ENCODE measurements at regions not wholly inside any gene's neighbourhood (a gene's known extent, or its start where the extent isn't known, plus 50 kb on each side); places are given as distances from the start of the nearest gene placed in this dataset.
"Not testable (repeated sequence)": the region's sequence is repeated elsewhere in the genome, so short reads cannot be mapped to it uniquely, and the experiment has no call there.

- Histone ChIP-seq H3K9ac (ENCODE audit: insufficient read length) (no peak overlapping the region), H3K36me3 (ENCODE audit: insufficient read depth, low read length) (no peaks in the 10 kb centered on the region), H3K4me3 (no peak overlapping the region), H3K27ac (no peak overlapping the region), H3K9me3 (ENCODE audit: low read depth, low read length) (no peaks in the 10 kb centered on the region)
- DNase-seq (ENCODE audit: low read depth, low spot score), result no peak
- no peak for TF ChIP-seq POLR2AphosphoS5 (IDR thresholded peaks at IDR 0.05; ENCODE audit: borderline replicate concordance, low read depth, low read length)
- no peak for TF ChIP-seq FOXP2 (optimal IDR thresholded peaks at IDR 0.05; ENCODE audit: control extremely low read depth, extremely low read length, insufficient read depth)
- TF ChIP-seq EZH2 (IDR thresholded peaks at IDR 0.05), result no peak
These were observed 58.8 kb upstream of the MAGI2 start for GRCh38 chr7:79512261-79512660.

GRCh38 chr7:79511056-79511455, 57.6 kb upstream of the MAGI2 start:
- H3K27ac ChIP-seq; H3K36me3 ChIP-seq (ENCODE audit: insufficient read depth, low read length); H3K4me3 ChIP-seq; H3K9ac ChIP-seq (ENCODE audit: insufficient read length); DNase-seq (ENCODE audit: low read depth, low spot score); H3K9me3 ChIP-seq (ENCODE audit: low read depth, low read length): not testable (repeated sequence)

GRCh38 chr7:79507131-79507530, 53.7 kb upstream of the MAGI2 start:
- no peak overlapping the region for H3K9ac ChIP-seq (ENCODE audit: insufficient read length)
- DNase-seq (ENCODE audit: low read depth, low spot score), result no peak
- no peak for TF ChIP-seq POLR2AphosphoS5 (IDR thresholded peaks at IDR 0.05; ENCODE audit: borderline replicate concordance, low read depth, low read length)
- no peak for TF ChIP-seq EZH2 (IDR thresholded peaks at IDR 0.05)
- TF ChIP-seq FOXP2 (optimal IDR thresholded peaks at IDR 0.05; ENCODE audit: control extremely low read depth, extremely low read length, insufficient read depth), result no peak
- H3K9me3 ChIP-seq (ENCODE audit: low read depth, low read length), result no peaks in the 10 kb centered on the region
- no peaks in the 10 kb centered on the region for H3K36me3 ChIP-seq (ENCODE audit: insufficient read depth, low read length)
- H3K4me3 ChIP-seq, result no peak overlapping the region
- no peak overlapping the region for H3K27ac ChIP-seq

- no peaks in the 10 kb centered on the region for H3K36me3 ChIP-seq (ENCODE audit: insufficient read depth, low read length)
- DNase-seq (ENCODE audit: low read depth, low spot score), result no peak
- no peak overlapping the region for H3K27ac ChIP-seq
- TF ChIP-seq EZH2 (IDR thresholded peaks at IDR 0.05) (no peak), POLR2AphosphoS5 (IDR thresholded peaks at IDR 0.05; ENCODE audit: borderline replicate concordance, low read depth, low read length) (no peak), FOXP2 (optimal IDR thresholded peaks at IDR 0.05; ENCODE audit: control extremely low read depth, extremely low read length, insufficient read depth) (no peak)
- no peak overlapping the region for H3K9ac ChIP-seq (ENCODE audit: insufficient read length)
- H3K9me3 ChIP-seq (ENCODE audit: low read depth, low read length), result no peaks in the 10 kb centered on the region
- H3K4me3 ChIP-seq, result no peak overlapping the region
These were observed 53.0 kb upstream of the MAGI2 start for GRCh38 chr7:79506481-79506880.

GRCh38 chr7:79504607-79505389, 51.3 kb upstream of the MAGI2 start:
- no peak overlapping the region for H3K27ac ChIP-seq
- no peak overlapping the region for H3K9ac ChIP-seq (ENCODE audit: insufficient read length)
- TF ChIP-seq EZH2 (IDR thresholded peaks at IDR 0.05) (no peak), POLR2AphosphoS5 (IDR thresholded peaks at IDR 0.05; ENCODE audit: borderline replicate concordance, low read depth, low read length) (no peak), FOXP2 (optimal IDR thresholded peaks at IDR 0.05; ENCODE audit: control extremely low read depth, extremely low read length, insufficient read depth) (no peak)
- no peaks in the 10 kb centered on the region for H3K36me3 ChIP-seq (ENCODE audit: insufficient read depth, low read length)
- H3K9me3 ChIP-seq (ENCODE audit: low read depth, low read length), result no peaks in the 10 kb centered on the region
- no peak for DNase-seq (ENCODE audit: low read depth, low spot score)
- no peak overlapping the region for H3K4me3 ChIP-seq
